Cerebellar nuclear complex (tissue), 1 donor: ENCODE measurements at regions not wholly inside any gene's neighbourhood (a gene's known extent, or its start where the extent isn't known, plus 50 kb on each side); places are given as distances from the start of the nearest gene placed in this dataset.
"Not testable (repeated sequence)": the region's sequence is repeated elsewhere in the genome, so short reads cannot be mapped to it uniquely, and the experiment has no call there.

ENCODE experiments used
- DNase-seq, 2 experiments: peaks; one replicate each; lab custom pipeline; 2025; lab: John Stamatoyannopoulos, UW

DNA sequence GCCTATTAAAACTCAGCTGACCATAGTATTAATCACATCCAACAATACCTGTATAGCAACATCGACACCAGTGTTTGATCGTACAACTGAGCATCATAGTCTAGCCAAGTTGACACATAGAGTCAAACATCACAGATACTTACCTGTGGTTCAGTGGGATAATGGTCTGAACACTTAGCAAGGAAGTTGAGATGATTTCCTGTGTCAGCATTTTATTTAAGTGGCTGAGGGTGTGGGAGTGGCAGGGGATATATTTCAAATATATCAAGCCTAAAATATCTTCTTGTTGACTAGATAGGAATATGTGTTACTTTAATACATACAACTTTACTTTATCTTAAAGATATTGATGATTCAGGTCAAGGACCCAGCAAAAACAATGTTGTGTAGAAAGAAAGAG is 1038.6 kb downstream of the TSN start:
- no peak for DNase-seq

DNA sequence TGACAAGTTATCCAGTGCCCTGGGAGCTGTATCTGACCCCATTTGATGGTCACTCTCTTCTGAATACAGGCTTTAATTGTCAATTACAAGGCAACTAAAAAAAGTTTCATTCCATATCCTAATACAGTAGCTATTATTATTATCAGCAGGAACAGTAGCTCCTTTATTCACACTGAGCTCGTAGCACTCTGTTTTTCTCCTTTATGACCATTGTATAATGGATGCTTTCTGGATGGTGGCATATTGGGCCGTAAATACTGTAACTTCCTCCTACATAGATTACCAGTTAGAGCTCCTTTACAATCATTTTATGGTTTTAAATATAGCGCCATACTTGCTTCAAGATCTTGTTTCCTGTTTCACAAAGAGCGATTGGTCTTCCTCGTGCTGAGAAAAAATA is 1040.3 kb downstream of the TSN start:
- DNase-seq: no peak

DNA sequence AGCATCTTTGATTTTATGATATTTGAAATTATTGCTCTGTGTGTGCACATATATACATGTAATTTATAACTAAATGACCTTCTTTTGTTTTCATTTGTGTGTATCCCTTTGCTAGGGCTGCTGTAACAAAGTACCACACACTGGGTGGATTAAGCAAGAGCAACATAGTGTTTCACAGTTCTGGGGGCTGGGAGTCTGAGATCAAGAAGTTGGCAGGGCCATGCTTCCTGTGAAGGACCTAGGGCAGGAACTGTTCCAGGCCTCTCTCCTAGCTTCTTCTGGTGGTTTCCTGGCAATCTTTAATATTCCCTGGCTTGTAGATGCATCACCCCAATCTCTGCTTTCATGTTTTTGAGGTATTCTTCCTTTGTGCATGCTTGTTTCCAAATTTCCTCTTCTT is 1043.9 kb downstream of the TSN start:
- no peak for DNase-seq

DNA sequence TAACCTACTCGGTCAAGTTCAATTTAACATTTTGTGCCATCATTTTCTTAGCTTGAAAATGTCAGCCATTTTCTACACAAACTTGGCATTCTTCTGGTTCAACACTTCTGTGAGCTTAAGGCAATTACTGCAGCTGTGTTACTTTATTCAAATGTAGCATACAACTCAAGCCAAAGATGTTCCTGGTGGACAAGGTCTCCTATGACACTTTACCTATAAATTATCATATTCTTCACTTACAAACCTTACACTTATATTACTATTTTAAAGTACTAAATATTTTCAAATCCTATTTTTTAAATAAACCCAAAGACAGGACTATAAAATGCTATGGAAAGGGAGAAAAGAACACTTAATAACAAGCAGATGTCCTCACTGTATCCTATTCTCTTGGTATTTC is 1045.3 kb downstream of the TSN start:
- DNase-seq: no peak

DNA sequence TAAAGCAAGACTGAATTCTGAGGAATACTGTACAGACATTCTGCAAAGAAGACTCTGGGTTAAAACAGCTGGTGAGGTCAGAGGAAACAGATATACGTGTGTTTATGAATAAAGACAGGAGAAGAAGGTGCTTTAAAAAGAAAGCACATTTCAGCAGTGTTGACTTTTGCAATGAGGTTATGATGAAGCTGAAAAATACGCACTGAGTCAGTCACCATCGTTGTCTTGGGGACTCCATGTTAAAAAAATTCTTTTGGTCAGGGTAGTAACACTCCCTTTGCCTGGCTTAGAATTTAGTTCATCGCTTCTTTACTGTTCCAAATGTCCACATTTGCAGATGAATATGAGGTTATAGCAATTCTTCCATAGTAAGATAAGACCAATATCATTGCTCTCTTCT is 1049.0 kb downstream of the TSN start:
- DNase-seq: no peak

DNA sequence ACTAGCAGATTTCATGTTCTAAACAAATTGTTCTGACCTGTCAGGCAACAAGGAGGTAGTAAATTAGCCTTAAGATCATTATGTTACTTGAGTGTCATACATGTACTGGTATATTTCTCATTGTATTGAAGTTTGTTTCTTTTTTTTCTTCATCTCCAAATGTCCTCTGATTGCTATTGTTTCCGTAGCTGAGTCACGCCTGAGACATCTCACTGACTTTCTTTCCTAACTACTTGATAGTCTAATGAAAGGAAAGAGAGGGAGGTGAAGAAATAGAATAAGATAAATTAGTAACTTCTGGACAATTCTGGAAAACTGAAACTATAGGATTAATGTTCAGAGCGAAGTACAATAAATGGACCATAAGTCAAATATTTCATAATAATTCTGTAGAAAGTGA is 1049.9 kb downstream of the TSN start:
- no peak for DNase-seq

DNA sequence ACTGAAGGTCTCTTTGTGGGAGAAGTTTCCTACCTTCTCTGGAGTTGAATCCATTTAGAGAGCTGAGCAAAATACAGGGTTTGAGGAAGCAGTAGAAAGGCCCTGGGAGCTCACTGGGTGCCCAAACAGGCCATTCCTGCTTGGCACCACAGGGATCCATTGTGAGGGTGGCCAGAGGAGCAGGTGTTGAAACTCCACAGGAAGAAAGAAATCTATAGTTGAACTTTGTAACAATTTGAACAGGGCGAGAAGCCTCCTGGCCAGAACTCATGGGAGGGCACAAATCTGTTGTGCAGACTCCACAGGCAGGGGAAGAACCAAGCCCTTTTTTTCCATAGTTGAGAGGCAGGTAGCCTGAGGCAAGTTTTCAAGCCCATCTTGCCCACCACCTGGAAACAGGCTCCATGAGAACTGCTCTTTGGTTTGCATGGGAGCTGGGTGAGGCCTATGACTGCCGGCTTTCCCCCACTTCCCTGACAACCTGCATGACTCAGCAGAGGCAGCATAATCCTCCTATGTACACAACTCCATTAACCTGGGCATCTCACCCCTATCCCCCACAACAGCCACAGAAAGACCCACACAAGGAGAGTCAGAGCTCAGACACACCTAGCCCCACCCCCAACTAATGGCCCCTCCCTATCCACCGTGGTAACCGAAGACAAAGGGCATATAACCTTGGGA is 1053.0 kb downstream of the TSN start:
- no peak for DNase-seq

DNA sequence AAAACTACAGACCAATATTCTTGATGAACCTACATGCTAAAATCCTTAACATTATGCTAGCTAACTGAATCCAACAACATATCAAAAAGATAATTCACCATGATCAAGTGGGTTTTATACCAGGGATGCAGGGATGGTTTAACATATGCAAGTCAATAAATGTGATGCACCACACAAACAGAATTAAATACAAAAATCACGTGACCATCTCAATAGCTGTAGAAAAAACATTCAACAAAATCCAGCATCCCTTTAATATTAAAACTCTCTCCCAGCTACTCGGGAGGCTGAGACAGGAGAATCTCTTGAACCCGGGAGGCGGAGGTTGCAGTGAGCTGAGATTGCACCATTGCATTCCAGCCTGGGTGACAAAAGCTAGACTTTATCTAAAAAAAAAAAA is 1056.8 kb downstream of the TSN start:
- DNase-seq: not testable (repeated sequence)

DNA sequence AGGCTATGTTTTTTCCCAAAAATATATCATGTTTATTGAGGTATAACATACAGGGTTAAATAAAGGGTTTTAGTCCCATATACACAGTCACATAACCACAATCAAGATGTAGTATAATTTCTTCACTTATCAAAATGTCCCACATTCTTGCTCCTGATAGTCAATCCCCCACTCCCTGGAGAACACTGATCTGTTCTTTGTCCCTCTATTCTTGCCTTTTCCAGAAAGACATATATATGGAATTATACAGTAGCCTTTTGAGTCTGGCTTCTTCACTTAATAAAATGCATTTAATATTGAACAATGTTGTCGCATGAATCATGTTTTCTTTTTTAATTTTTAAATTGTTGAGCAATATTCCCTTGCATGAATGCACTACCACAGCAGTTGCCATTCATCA is 1059.7 kb downstream of the TSN start:
- no peak for DNase-seq

DNA sequence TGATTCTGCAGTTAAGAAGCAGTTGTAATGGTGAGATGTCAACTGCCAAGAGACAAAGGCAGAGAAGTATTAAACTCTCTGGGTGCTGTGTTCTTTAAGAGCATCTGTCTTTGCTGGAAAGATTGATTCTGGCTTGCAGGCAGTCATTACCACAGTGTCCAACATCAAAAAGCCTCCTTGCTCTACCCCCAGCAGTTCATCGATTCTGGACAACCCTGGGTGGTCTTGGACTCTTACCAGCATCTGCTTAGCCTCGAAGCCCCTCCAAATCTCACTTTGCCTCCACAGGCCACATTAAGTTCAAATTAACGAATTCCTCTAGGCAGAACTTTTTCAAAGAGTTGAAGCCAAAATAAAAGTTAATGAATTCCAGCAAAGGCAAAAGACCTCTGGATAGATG is 1061.4 kb downstream of the TSN start:
- DNase-seq: no peak

DNA sequence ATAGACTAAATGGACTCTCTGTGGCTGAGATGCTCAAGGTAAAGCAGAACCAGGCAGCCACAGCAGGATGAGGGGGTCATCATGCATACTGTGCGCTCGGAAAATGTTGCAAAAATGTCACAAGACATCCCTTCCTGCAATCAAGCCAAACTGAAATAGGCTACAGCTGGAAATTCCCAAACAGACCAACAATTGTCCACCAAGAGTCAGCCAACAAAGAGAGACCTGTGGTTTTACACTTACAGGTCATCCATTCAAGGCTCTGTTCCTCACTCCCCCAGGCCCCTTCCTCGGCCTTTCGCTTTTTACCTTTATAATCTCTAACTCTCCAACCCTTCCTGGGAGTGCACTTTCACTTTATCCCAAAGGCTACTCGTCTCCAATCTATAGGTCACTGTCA is 1066.9 kb downstream of the TSN start:
- DNase-seq: no peak

DNA sequence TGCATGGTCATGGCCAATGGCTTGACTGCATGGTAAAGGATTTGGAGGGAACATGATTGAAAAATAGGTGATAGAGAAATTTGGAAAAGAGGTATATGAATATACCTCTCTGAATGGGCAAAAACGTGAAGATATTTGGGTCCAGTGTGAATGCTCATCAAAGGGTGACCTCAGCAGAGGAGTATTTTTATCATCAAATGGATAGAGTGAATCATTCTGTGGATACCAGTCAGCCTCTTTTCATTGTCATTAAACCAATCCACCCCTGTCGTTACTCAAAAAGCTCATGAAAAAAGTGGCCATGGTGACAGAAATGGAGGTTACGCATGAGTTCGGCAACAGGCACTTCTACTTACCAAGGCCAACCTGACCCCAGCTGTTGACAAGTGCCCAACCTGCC is 1074.7 kb downstream of the TSN start:
- DNase-seq: no peak

DNA sequence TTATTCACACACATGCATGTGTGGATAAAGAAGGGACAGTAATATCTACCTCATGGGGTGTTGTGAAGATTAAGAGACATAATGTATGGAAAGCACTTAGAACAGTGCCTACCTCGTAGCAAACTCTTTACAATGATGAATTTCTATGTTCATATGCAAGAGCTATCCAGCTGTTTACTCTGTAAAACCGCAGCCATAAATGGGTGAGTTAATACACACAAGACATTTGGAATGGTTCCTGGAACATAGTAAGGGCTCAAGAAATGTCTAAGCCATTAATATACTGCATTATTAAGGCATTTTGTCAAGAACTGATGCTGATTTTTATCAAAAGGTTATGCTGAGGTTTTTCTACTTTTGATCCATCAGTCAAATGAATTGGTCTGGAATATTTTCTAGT is 1076.2 kb downstream of the TSN start:
- DNase-seq: no peak

DNA sequence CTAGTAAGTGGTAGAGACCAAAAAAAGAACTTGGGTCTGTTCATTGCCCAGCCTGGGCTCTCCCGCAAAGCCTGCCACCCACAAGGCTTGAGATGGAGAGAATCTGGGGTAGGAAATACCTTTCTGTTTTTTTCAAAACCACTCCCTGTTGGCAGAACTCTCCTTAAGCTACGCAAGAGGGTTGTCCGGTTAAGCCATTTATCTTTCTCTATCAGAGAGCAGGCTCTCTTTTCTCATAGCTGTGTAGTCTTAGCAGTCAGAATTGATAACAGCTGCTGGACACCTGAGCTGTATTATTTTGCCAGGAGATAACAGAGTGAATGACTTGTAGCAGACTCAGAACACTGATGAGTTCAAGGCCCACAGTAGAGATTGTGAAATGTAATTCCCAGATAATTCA is 1088.1 kb downstream of the TSN start:
- no peak for DNase-seq

DNA sequence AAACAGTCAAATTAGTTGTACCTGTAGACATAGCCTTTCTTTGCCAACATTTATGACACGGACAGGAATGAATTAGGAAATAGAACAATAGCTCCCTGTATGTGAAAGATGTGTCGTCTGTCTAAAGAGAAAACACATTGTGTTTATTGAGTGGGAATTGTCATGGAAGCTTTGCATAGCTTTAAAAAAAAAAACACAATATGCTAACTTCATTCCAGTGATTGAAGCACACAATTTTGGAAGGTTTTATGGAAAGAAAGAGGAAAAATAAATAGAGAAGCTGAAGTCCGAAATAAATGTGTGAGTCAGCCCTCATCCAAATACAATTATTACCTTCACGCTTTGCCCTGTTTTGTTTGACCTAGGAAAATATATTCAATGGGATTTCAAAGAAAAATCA is 1095.7 kb downstream of the TSN start:
- no peak for DNase-seq

DNA sequence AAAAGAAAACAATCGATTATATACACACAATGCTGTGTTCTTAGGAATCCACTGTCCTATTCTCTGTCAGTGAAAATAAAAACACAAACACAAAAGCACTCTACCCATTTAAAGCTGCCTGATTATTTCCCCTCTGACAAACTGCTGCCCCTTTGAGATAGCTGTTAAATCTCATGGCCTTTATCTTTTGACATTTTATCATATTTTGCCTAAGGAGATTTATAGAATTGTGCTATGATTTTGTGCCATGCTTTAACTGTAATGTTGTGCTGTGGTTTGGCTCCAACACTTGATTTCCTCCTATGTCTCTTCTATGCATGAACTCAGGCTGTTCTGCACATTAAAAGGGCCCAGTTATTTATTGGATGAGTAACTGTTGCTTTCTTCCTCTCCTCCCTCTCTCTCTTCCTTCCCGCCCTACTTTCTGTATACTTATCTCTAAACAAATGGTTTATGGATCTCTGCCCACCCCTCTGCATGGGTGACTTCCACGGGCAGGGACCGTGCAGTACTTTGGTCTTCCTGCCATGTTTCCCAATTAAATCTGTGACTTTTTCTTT is 1096.6 kb downstream of the TSN start:
- DNase-seq: no peak

DNA sequence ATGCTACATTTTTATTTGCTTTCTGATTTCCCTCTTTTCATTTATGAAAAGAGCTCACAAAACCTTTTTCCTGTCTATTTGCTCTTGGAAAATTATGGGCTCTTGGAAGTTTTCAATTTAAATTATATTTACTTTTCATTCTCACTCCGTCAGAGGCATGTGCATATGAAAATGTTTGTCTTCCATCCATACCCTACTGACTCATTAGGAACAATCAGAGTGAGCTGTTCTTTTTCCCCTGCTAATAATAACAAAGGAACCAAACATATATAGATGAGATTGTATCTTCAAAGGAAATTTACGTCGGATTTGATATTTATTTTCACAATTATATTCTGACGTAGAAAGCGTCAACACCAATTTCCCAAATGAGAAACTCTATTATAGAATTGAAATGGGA is 1101.2 kb downstream of the TSN start:
- no peak for DNase-seq

DNA sequence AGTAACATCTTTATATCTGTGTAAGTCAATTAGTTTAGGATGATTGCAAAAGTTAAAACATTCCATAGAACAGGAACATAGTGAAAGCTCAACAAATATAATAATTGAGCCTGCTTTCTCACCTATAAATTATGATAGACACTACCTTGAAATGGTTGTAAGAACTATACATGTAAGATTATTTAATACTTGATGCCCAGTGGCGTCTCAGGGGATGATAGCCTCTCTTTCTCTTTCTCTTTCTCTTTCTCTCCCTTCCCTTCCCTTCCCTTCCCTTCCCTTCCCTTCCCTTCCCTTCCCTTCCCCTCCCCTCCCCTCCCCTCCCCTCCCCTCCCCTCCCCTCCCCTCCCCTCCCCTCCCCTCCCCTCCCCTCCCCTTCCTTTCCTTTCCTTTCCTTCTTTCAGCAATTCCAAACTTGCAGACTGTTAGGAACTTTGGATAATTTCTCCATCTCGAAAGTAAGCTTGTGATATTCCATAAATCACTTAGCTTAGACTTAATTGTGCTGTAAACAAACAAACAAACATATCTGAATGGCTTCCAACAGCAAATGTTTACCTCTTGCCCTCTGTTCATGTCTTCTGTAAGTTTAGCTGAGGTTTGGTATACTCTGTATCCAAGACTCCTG is 1102.7 kb downstream of the TSN start:
- DNase-seq: no peak

DNA sequence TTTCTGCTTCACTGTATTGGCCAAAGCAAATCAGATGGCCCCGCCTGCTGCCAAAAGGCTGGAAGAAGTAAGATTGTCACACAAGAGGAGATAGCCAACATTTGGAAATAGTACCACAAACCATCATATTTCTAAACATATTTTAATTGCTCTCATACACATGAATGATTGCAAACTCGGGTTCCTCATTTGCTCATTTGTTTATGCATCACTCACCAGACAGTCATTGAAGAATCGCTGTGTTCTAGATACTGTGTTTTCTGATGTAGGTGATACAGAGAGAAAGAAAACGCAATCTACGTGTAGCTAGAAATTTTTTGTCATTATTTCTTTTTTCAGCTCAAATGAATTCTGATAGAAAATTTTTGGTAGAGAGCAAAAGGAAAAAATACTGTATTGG is 1103.4 kb downstream of the TSN start:
- no peak for DNase-seq

DNA sequence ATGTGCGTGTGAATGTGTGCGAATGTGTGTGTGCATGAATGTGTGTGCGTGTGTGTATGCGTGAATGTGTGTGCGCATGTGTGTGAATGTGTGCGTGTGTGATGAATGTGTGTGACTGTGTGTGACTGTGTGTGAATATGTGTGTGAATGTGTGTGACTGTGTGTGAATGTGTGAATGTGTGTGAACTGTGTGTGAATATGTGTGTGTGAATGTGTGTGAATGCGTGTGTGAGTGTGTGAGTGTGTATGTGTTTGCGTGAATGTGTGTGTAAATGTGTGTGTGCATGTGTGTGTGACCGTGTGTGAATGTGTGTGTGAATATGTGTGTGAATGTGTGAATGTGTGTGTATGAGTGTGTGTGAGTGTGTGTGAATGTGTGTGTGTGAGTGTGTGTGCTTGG is 1103.8 kb downstream of the TSN start:
- DNase-seq: no peak

DNA sequence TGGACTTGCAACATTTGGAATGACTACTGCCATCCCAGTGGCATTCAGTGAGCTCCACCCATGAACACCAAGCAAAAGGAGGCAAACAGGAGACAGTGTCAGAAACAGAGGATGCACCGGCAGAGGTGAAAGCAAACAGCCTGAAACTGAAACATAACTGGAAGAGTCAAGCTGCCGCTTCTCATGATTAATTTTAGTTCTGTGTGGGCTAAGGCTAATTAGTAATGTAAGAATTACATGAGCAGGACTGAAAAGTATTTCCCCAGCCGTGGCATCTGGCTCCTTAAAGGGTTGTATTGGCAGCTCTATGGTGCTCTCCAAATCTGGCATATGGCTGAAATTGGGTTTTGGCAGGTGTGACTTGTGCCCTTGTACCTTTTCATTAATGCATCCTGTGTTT is 1108.1 kb downstream of the TSN start:
- DNase-seq: no peak

DNA sequence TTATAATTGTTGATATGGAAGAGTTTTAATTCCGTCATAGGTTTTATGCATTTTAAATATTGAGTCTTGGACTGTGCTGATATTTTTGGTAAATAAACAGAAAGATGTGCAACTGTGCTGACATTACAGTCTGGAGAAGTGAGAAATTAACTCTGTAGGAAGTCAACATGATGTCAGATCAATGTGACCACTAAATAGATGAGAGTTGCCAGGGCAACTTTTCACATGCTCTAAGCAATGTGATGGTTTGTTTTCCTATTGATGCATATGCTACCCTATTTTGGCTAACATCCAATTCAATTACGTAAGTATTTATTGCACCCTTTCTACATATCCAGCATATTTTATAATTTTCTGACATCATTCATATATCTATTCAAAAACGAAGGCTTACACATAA is 1109.3 kb downstream of the TSN start:
- DNase-seq: no peak

DNA sequence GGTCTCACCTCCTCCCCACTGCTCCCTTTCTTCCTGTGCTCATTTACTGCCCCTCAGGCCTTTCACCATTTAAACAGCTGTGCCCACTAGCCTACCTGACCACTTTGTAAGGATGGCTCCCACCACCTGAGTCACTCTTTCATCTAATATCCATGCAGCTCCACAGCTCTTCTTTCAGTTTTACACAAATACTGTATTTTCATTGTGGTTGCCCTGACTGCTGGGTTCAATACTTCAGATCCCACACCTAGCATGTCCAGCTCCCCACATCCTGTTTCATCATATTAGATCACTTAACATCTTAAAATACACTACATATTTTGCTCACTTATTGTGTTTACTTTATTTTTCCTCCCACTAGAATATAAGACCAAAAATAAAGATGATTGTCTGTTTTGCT is 1110.6 kb downstream of the TSN start:
- no peak for DNase-seq

DNA sequence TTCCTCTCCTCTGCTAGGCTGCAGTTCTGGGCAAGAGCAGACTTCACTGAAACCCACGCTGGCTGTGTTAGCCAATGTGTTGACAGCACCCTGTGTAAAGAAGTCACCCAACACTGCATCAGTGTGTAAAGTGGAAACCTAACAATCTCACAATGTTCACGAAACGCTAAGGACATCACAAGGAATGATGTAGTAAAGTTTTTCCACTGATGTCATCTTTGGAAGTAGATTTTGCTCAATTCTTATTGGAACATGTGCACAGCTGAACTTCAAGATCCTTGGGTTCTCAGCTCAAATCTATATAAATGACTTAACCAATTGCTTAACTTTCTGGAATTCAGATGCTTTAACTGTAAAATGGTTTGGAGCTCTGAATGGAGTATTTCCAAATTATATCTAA is 1112.5 kb downstream of the TSN start:
- DNase-seq: no peak
